ENCODE measurements at regions not wholly inside any gene's neighbourhood (a gene's known extent, or its start where the extent isn't known, plus 50 kb on each side); places are given as distances from the start of the nearest gene placed in this dataset.

DNA sequence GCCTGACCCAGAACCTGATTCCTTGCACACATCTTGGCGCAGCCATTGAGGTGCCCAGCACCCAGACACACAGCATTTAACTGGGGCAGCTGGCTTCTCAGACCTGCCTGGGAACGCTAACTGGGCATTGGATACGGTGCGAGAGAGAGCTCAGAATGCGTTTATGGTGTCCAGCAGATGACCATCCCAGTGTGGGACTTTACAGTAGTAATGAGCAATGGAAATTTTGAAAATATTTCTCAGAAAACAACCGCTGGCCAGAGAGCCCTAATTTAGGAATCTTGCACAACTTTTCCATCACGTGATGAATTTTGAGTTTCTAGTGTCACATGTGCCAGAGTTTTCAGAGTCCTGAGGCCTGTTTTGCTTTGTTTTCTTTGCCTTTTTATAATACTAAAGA lies 78.2 kb upstream of the SEC61G start:
- H2BK5ac ChIP-seq (ENCODE audit: low read depth, low read length, poor library complexity, severe bottlenecking): no peak overlapping the region
- H2AK9ac ChIP-seq (replicated peaks; ENCODE audit: low read depth, low read length, poor library complexity): no peak overlapping the region
- POLR2A ChIA-PET (ENCODE audit: unreplicated experiment): no interaction called here
- TF ChIP-seq USF2 (IDR thresholded peaks at IDR 0.05; ENCODE audit: low read depth, low read length) (no peak), RFX5 (IDR thresholded peaks at IDR 0.05; ENCODE audit: low read depth, low read length) (no peak), MAZ (IDR thresholded peaks at IDR 0.05; ENCODE audit: borderline replicate concordance, low read depth, low read length) (no peak), RCOR1 (IDR thresholded peaks at IDR 0.05; ENCODE audit: insufficient replicate concordance, low read length) (no peak), MXI1 (IDR thresholded peaks at IDR 0.05; ENCODE audit: borderline replicate concordance, low read depth, low read length) (no peak), NFE2L2 (IDR thresholded peaks at IDR 0.05; ENCODE audit: low read depth, low read length) (no peak), CEBPB (IDR thresholded peaks at IDR 0.05; ENCODE audit: low read depth, low read length) (no peak), RAD21 (IDR thresholded peaks at IDR 0.05; ENCODE audit: low read length) (no peak)
- TF ChIP-seq, protein P1, sequence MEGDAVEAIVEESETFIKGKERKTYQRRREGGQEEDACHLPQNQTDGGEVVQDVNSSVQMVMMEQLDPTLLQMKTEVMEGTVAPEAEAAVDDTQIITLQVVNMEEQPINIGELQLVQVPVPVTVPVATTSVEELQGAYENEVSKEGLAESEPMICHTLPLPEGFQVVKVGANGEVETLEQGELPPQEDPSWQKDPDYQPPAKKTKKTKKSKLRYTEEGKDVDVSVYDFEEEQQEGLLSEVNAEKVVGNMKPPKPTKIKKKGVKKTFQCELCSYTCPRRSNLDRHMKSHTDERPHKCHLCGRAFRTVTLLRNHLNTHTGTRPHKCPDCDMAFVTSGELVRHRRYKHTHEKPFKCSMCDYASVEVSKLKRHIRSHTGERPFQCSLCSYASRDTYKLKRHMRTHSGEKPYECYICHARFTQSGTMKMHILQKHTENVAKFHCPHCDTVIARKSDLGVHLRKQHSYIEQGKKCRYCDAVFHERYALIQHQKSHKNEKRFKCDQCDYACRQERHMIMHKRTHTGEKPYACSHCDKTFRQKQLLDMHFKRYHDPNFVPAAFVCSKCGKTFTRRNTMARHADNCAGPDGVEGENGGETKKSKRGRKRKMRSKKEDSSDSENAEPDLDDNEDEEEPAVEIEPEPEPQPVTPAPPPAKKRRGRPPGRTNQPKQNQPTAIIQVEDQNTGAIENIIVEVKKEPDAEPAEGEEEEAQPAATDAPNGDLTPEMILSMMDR (conservative IDR thresholded peaks at IDR 0.05; ENCODE audit: low read depth, low read length): no peak
- TF ChIP-seq, protein P2, sequence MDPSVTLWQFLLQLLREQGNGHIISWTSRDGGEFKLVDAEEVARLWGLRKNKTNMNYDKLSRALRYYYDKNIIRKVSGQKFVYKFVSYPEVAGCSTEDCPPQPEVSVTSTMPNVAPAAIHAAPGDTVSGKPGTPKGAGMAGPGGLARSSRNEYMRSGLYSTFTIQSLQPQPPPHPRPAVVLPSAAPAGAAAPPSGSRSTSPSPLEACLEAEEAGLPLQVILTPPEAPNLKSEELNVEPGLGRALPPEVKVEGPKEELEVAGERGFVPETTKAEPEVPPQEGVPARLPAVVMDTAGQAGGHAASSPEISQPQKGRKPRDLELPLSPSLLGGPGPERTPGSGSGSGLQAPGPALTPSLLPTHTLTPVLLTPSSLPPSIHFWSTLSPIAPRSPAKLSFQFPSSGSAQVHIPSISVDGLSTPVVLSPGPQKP (IDR thresholded peaks at IDR 0.05; ENCODE audit: borderline replicate concordance, low read depth, low read length): no peak
- H3K4ac ChIP-seq (ENCODE audit: low read depth, low read length): no peak overlapping the region
- no peak overlapping the region for H3K4me3 ChIP-seq (ENCODE audit: insufficient read depth, low read depth, low read length)
- no peak overlapping the region for H3K9ac ChIP-seq (ENCODE audit: low read depth, low read length)
- ATAC-seq (ENCODE audit: low read depth) (no peak), DNase-seq (no peak)
- peaks cover 7% of the 10 kb centered on the region for H3K4me1 ChIP-seq (ENCODE audit: control insufficient read depth, insufficient read depth, low read length)
- H3K14ac ChIP-seq (replicated peaks; ENCODE audit: low read depth, low read length): no peak overlapping the region
- no peaks in the 10 kb centered on the region for H3K36me3 ChIP-seq (ENCODE audit: control insufficient read depth, insufficient read depth, low read length)
- H2BK20ac ChIP-seq (ENCODE audit: low read depth, low read length): no peak overlapping the region
- no peak overlapping the region for H2AFZ ChIP-seq (replicated peaks; ENCODE audit: low read length, poor library complexity)
- BruUV-seq (replicated peaks): no TSS peak
- no peak overlapping the region for H4K8ac ChIP-seq (ENCODE audit: low read depth in 2 of 2, low read length in 2 of 2)
- no peak overlapping the region for H3K18ac ChIP-seq (ENCODE audit: low read depth, low read length)
- H3K79me1 ChIP-seq (ENCODE audit: low read depth in 1 of 2, low read length in 2 of 2): no peaks in the 10 kb centered on the region
- H2BK15ac ChIP-seq (ENCODE audit: low read depth, low read length): no peak overlapping the region; the same call in 2 of the 3 replicates
- WGBS, 2 experiments (ENCODE audit: extremely low coverage in 2 of 2, insufficient read length in 1 of 2): 100% methylated on average over 1 of the region's 7 CpGs; no CpG with 5 or more reads in 1 of the 2 experiments
- dilution Hi-C loops (cut with HindIII; ENCODE audit: low sequenced_read_pairs, unreplicated experiment): no loop called here
- no peak overlapping the region for H2AK5ac ChIP-seq (ENCODE audit: low read depth, low read length)
- in situ Hi-C loops (cut with MboI; ENCODE audit: low sequenced_read_pairs): no loop called here
- no peak overlapping the region for H4K91ac ChIP-seq (ENCODE audit: insufficient read depth, low read depth, low read length)
- no peaks in the 10 kb centered on the region for H3K9me3 ChIP-seq (ENCODE audit: control insufficient read depth, insufficient read depth, low read length)
- H3K56ac ChIP-seq (ENCODE audit: extremely low read depth, insufficient read depth, low read length): no peak overlapping the region
- H3K27ac ChIP-seq (ENCODE audit: insufficient read depth, low read length): no peak overlapping the region
- CTCF ChIA-PET: no interaction called here
- intact Hi-C loops (cut with micrococcal nuclease): no loop called here
- H3K23ac ChIP-seq (ENCODE audit: low read depth, low read length): no peak overlapping the region
- no peak overlapping the region for H3K4me2 ChIP-seq (ENCODE audit: low read depth, low read length)
- H3K9me1 ChIP-seq (ENCODE audit: insufficient read depth, low read length): peaks cover 9% of the 10 kb centered on the region; the same call in 1 of the 2 replicates
- no peaks in the 10 kb centered on the region for H4K20me1 ChIP-seq (ENCODE audit: insufficient read depth, low read length)
- H2BK120ac ChIP-seq (ENCODE audit: low read depth, low read length): no peak overlapping the region
- no peaks in the 10 kb centered on the region for H3K27me3 ChIP-seq (ENCODE audit: control insufficient read depth, insufficient read depth, low read length)
- no peak overlapping the region for H4K5ac ChIP-seq (ENCODE audit: low read depth, low read length)

Measured in IMR-90 (cell line).